Breast epithelium (tissue), 4 donors: ENCODE measurements at regions not wholly inside any gene's neighbourhood (a gene's known extent, or its start where the extent isn't known, plus 50 kb on each side); places are given as distances from the start of the nearest gene placed in this dataset.
"Not testable (repeated sequence)": the region's sequence is repeated elsewhere in the genome, so short reads cannot be mapped to it uniquely, and the experiment has no call there.

Experiments used
- DNase-seq, 2 donors: peaks; one replicate each; pipeline ENCODE4 v3.0.0-alpha.2; 2019; ENCODE audit warnings: low spot score in 2 of 2
- H3K27ac ChIP-seq, 2 donors: fragments of 200-600 bp; sonication (generic) in 1 of 2; one replicate each; pipeline ENCODE4 v1.5.1; 2016 to 2019; ENCODE audit warnings: mild to moderate bottlenecking in 1 of 2
- H3K27me3 ChIP-seq, 2 donors: fragments of 200-600 bp; sonication (generic) in 1 of 2; one replicate each; pipeline versions ENCODE4 v1.5.1 to v1.6.0; 2017 to 2019; ENCODE audit warnings: control low read depth in 1 of 2, mild to moderate bottlenecking in 1 of 2
- H3K36me3 ChIP-seq: fragments of 200-600 bp; one replicate; pipeline ENCODE4 v1.5.1; 2019
- H3K4me1 ChIP-seq, 2 donors: fragments of 200-600 bp; sonication (generic); one replicate each; pipeline ENCODE4 v1.5.1; 2016 to 2019; ENCODE audit warnings: control low read depth in 1 of 2
- H3K4me3 ChIP-seq, 3 donors: fragments of 200-600 bp; sonication (generic); 1 replicate in 2 of 3; 2 replicates in 1 of 3; pipeline ENCODE4 v1.5.1; 2016 to 2019; ENCODE audit warnings: mild to moderate bottlenecking in 3 of 3, moderate library complexity in 2 of 3
- H3K9me3 ChIP-seq, 2 donors: fragments of 200-600 bp; sonication (generic) in 1 of 2; one replicate each; pipeline ENCODE4 v1.5.1; 2016 to 2019; ENCODE audit warnings: control low read depth in 1 of 2
- CTCF ChIP-seq, 3 donors: fragments of 450-650 bp; IDR thresholded peaks; one replicate each; pipeline ENCODE4 v1.5.1; 2016 to 2017; ENCODE audit warnings: antibody characterized with exemption in 3 of 3, mild to moderate bottlenecking in 3 of 3, moderate library complexity in 3 of 3
- POLR2A ChIP-seq: fragments of 450-650 bp; IDR thresholded peaks from one replicate; pipeline ENCODE4 v1.6.1; 2016; ENCODE audit warnings: antibody characterized with exemption, mild to moderate bottlenecking, moderate library complexity
- POLR2AphosphoS5 ChIP-seq, 3 donors: sonication (generic); formaldehyde crosslinking; IDR thresholded peaks; one replicate each; pipeline ENCODE4 v1.6.1; 2017; ENCODE audit warnings: antibody characterized with exemption in 3 of 3
- intact Hi-C: fragments of 100-400 bp; cut with DNase I; formaldehyde crosslinking; loops from one replicate; pipeline ENCODE4 v1.15.1; 2023; ENCODE audit warnings: low total_unique reads

GRCh38 chr1:221276896-221277409 lies 397.7 kb downstream of the HLX start:
- Histone ChIP-seq H3K36me3 (no peaks in the 10 kb centered on the region), H3K27ac (no peak overlapping the region), H3K4me1 (no peaks in the 10 kb centered on the region), H3K4me3 (no peak overlapping the region), H3K9me3 (no peaks in the 10 kb centered on the region), H3K27me3 (no peaks in the 10 kb centered on the region)
- intact Hi-C loops, result no loop called here
- DNase-seq, result no peak
- TF ChIP-seq POLR2AphosphoS5 (IDR thresholded peaks at IDR 0.05) (no peak), POLR2A (no peak), CTCF (IDR thresholded peaks at IDR 0.05) (no peak)

- no peak overlapping the region for H3K27ac ChIP-seq
- H3K9me3 ChIP-seq, result no peaks in the 10 kb centered on the region
- H3K4me3 ChIP-seq, result no peak overlapping the region
- DNase-seq, result no peak
- H3K4me1 ChIP-seq, result no peaks in the 10 kb centered on the region
- H3K36me3 ChIP-seq, result no peaks in the 10 kb centered on the region
- no peaks in the 10 kb centered on the region for H3K27me3 ChIP-seq
- intact Hi-C loops, result no loop called here
- no peak for TF ChIP-seq POLR2A
- no peak for TF ChIP-seq CTCF (IDR thresholded peaks at IDR 0.05)
- no peak for TF ChIP-seq POLR2AphosphoS5 (IDR thresholded peaks at IDR 0.05)
These were observed 399.9 kb downstream of the HLX start for GRCh38 chr1:221279146-221279545.

- Histone ChIP-seq H3K9me3 (no peaks in the 10 kb centered on the region), H3K27me3 (no peaks in the 10 kb centered on the region), H3K36me3 (no peaks in the 10 kb centered on the region), H3K4me1 (no peaks in the 10 kb centered on the region), H3K27ac (no peak overlapping the region), H3K4me3 (no peak overlapping the region)
- TF ChIP-seq CTCF (IDR thresholded peaks at IDR 0.05), result no peak
- no peak for TF ChIP-seq POLR2A
- no peak for TF ChIP-seq POLR2AphosphoS5 (IDR thresholded peaks at IDR 0.05)
- intact Hi-C loops, result no loop called here
- no peak for DNase-seq
These were observed 404.3 kb downstream of the HLX start for GRCh38 chr1:221283532-221283931.

GRCh38 chr1:221284028-221284427 lies 404.8 kb downstream of the HLX start:
- Histone ChIP-seq H3K4me1 (no peaks in the 10 kb centered on the region), H3K27ac (no peak overlapping the region), H3K27me3 (no peaks in the 10 kb centered on the region), H3K9me3 (no peaks in the 10 kb centered on the region), H3K36me3 (no peaks in the 10 kb centered on the region), H3K4me3 (no peak overlapping the region)
- intact Hi-C loops, result no loop called here
- DNase-seq, result no peak
- TF ChIP-seq CTCF (IDR thresholded peaks at IDR 0.05) (no peak), POLR2AphosphoS5 (IDR thresholded peaks at IDR 0.05) (no peak), POLR2A (no peak)

- H3K9me3 ChIP-seq, H3K36me3 ChIP-seq, H3K4me3 ChIP-seq, H3K27ac ChIP-seq, H3K4me1 ChIP-seq, H3K27me3 ChIP-seq, intact Hi-C loops, DNase-seq: not testable (repeated sequence)
These were observed 405.7 kb downstream of the HLX start for GRCh38 chr1:221284991-221285390.

GRCh38 chr1:221285458-221286210 lies 406.4 kb downstream of the HLX start:
- H3K27ac ChIP-seq, H3K36me3 ChIP-seq, DNase-seq, H3K4me3 ChIP-seq, intact Hi-C loops, H3K27me3 ChIP-seq, H3K4me1 ChIP-seq, H3K9me3 ChIP-seq: not testable (repeated sequence)
